Right ventricle myocardium inferior (tissue), 1 donor: ENCODE measurements at regions not wholly inside any gene's neighbourhood (a gene's known extent, or its start where the extent isn't known, plus 50 kb on each side); places are given as distances from the start of the nearest gene placed in this dataset.

Experiments used
- ATAC-seq: fragments of 200-7000 bp; cut with Tn5 transposase; one replicate; pipeline ENCODE4 v1.9.1; 2020; ENCODE audit warnings: mild to moderate bottlenecking, moderate library complexity
- DNase-seq: peaks from one replicate; pipeline ENCODE4 v3.0.0; 2021; ENCODE audit errors: missing footprints
- intact Hi-C: fragments of 100-400 bp; cut with DNase I; formaldehyde crosslinking; loops from one replicate; pipeline ENCODE4 v1.11.0; 2022
- donor health status: DM: no; HTN: yes; CAD: no; lungs with severe emphysema.

GRCh38 chr13:26155568-26155967 is 66.5 kb downstream of the RNF6 start:
- intact Hi-C loops = no loop called here
- ATAC-seq = peak; percentile 16

GRCh38 chr13:26133851-26134250 is 82.0 kb upstream of the SHISA2 start:
- DNase-seq (no peak), ATAC-seq (no peak)
- intact Hi-C loops = no loop called here

More at GRCh38 chr13:26155568-26155967, 66.5 kb downstream of the RNF6 start:
- no peak for DNase-seq

- ATAC-seq = no peak
- intact Hi-C loops = no loop called here
- no peak for DNase-seq
Measured at GRCh38 chr13:26133286-26133685, 81.5 kb upstream of the SHISA2 start.

GRCh38 chr13:26132756-26133155 is 80.9 kb upstream of the SHISA2 start:
- DNase-seq (no peak), ATAC-seq (no peak)
- intact Hi-C loops = no loop called here

GRCh38 chr13:26128676-26129075 is 76.9 kb upstream of the SHISA2 start:
- DNase-seq (no peak), ATAC-seq (no peak)
- intact Hi-C loops = no loop called here

- intact Hi-C loops = no loop called here
- DNase-seq (no peak), ATAC-seq (no peak)
Measured at GRCh38 chr13:26117620-26118019, 65.8 kb upstream of the SHISA2 start.

- intact Hi-C loops = no loop called here
- ATAC-seq (no peak), DNase-seq (no peak)
Measured at GRCh38 chr13:26112843-26113242, 61.0 kb upstream of the SHISA2 start.

GRCh38 chr13:26111797-26112196 is 60.0 kb upstream of the SHISA2 start:
- no peak for DNase-seq
- intact Hi-C loops = no loop called here
- no peak for ATAC-seq
